ENCODE measurements at regions not wholly inside any gene's neighbourhood (a gene's known extent, or its start where the extent isn't known, plus 50 kb on each side); places are given as distances from the start of the nearest gene placed in this dataset.

GRCh38 chr4:101594588-101594987 lies 195.9 kb upstream of the BANK1 start:
- no peak overlapping the region for H3K4me3 Mint-ChIP-seq
- intact Hi-C loops (cut with micrococcal nuclease) = loop anchor here (10.0 kb wide), 2 partner anchors 180 to 1500 kb away; no protein-coding TSS in a partner anchor
- H3K9me3 Mint-ChIP-seq = no peaks in the 10 kb centered on the region
- H3K27ac Mint-ChIP-seq = no peak overlapping the region
- H3K4me1 Mint-ChIP-seq = peaks cover 2% of the 10 kb centered on the region
- H3K36me3 Mint-ChIP-seq (ENCODE audit: low read depth) = no peaks in the 10 kb centered on the region
- DNase-seq = no peak
- H3K27me3 Mint-ChIP-seq = peaks cover 11% of the 10 kb centered on the region

- Mint-ChIP-seq H3K4me3 (no peak overlapping the region), H3K36me3 (ENCODE audit: low read depth) (no peaks in the 10 kb centered on the region), H3K9me3 (no peaks in the 10 kb centered on the region), H3K27ac (no peak overlapping the region), H3K27me3 (peaks cover 11% of the 10 kb centered on the region), H3K4me1 (peaks cover 2% of the 10 kb centered on the region)
- intact Hi-C loops (cut with micrococcal nuclease) = loop anchor here (10.0 kb wide), 2 partner anchors 179 to 1499 kb away; no protein-coding TSS in a partner anchor
- no peak for DNase-seq
Measured at GRCh38 chr4:101593666-101594065, 196.9 kb upstream of the BANK1 start.

GRCh38 chr4:101584306-101584705 lies 206.2 kb upstream of the BANK1 start:
- peaks cover 2% of the 10 kb centered on the region for H3K27me3 Mint-ChIP-seq
- H3K9me3 Mint-ChIP-seq = peaks cover 9% of the 10 kb centered on the region
- no peak for DNase-seq
- H3K4me3 Mint-ChIP-seq = no peak overlapping the region
- no peaks in the 10 kb centered on the region for H3K4me1 Mint-ChIP-seq
- H3K36me3 Mint-ChIP-seq (ENCODE audit: low read depth) = no peaks in the 10 kb centered on the region
- H3K27ac Mint-ChIP-seq = no peak overlapping the region
- intact Hi-C loops (cut with micrococcal nuclease) = no loop called here

GRCh38 chr4:101563126-101563525 lies 215.8 kb upstream of the PPP3CA start:
- Mint-ChIP-seq H3K4me1 (no peaks in the 10 kb centered on the region), H3K27ac (no peak overlapping the region), H3K4me3 (no peak overlapping the region), H3K27me3 (peaks cover 8% of the 10 kb centered on the region), H3K9me3 (peaks cover 13% of the 10 kb centered on the region), H3K36me3 (ENCODE audit: low read depth) (no peaks in the 10 kb centered on the region)
- intact Hi-C loops (cut with micrococcal nuclease) = no loop called here
- no peak for DNase-seq

GRCh38 chr4:101556842-101557241 lies 209.5 kb upstream of the PPP3CA start:
- no peak for DNase-seq
- no peak overlapping the region for H3K27ac Mint-ChIP-seq
- H3K4me3 Mint-ChIP-seq = no peak overlapping the region
- no peaks in the 10 kb centered on the region for H3K4me1 Mint-ChIP-seq
- intact Hi-C loops (cut with micrococcal nuclease) = no loop called here
- peaks cover 12% of the 10 kb centered on the region for H3K9me3 Mint-ChIP-seq
- H3K36me3 Mint-ChIP-seq (ENCODE audit: low read depth) = no peaks in the 10 kb centered on the region
- no peaks in the 10 kb centered on the region for H3K27me3 Mint-ChIP-seq

GRCh38 chr4:101555341-101555880 lies 208.1 kb upstream of the PPP3CA start:
- Mint-ChIP-seq H3K27ac (no peak overlapping the region), H3K4me3 (no peak overlapping the region), H3K27me3 (no peaks in the 10 kb centered on the region), H3K4me1 (no peaks in the 10 kb centered on the region), H3K9me3 (peaks cover 12% of the 10 kb centered on the region), H3K36me3 (ENCODE audit: low read depth) (no peaks in the 10 kb centered on the region)
- intact Hi-C loops (cut with micrococcal nuclease) = no loop called here
- DNase-seq = no peak

- DNase-seq = no peak
- Mint-ChIP-seq H3K27me3 (peaks cover 35% of the 10 kb centered on the region), H3K36me3 (ENCODE audit: low read depth) (no peaks in the 10 kb centered on the region), H3K9me3 (peaks cover 13% of the 10 kb centered on the region), H3K4me1 (peaks cover 2% of the 10 kb centered on the region), H3K27ac (no peak overlapping the region), H3K4me3 (no peak overlapping the region)
- intact Hi-C loops (cut with micrococcal nuclease) = no loop called here
Measured at GRCh38 chr4:101540336-101540735, 193.0 kb upstream of the PPP3CA start.

GRCh38 chr4:101528526-101528925 lies 181.2 kb upstream of the PPP3CA start:
- Mint-ChIP-seq H3K4me3 (no peak overlapping the region), H3K27ac (no peak overlapping the region), H3K4me1 (peaks cover 15% of the 10 kb centered on the region), H3K9me3 (peaks cover 17% of the 10 kb centered on the region), H3K36me3 (ENCODE audit: low read depth) (no peaks in the 10 kb centered on the region), H3K27me3 (peaks cover 55% of the 10 kb centered on the region)
- DNase-seq = no peak
- intact Hi-C loops (cut with micrococcal nuclease) = loop anchor here (5.0 to 10.0 kb wide), 3 partner anchors 506 to 1674 kb away; no protein-coding TSS in a partner anchor

GRCh38 chr4:101527188-101527587 lies 179.9 kb upstream of the PPP3CA start:
- Mint-ChIP-seq H3K4me1 (peaks cover 15% of the 10 kb centered on the region), H3K9me3 (peaks cover 10% of the 10 kb centered on the region), H3K27ac (peak overlapping the region; percentile 64), H3K36me3 (ENCODE audit: low read depth) (no peaks in the 10 kb centered on the region), H3K4me3 (peak overlapping the region; percentile 45), H3K27me3 (peaks cover 46% of the 10 kb centered on the region)
- DNase-seq = peak; percentile 87
- intact Hi-C loops (cut with micrococcal nuclease) = loop anchor here (1.0 to 10.0 kb wide), 8 partner anchors 109 to 1672 kb away; partner anchors contain the start of gene PPP3CA

GRCh38 chr4:101515566-101515965 lies 168.2 kb upstream of the PPP3CA start:
- H3K36me3 Mint-ChIP-seq (ENCODE audit: low read depth) = no peaks in the 10 kb centered on the region
- H3K4me1 Mint-ChIP-seq = peaks cover 9% of the 10 kb centered on the region
- H3K4me3 Mint-ChIP-seq = no peak overlapping the region
- DNase-seq = no peak
- peaks cover 36% of the 10 kb centered on the region for H3K27me3 Mint-ChIP-seq
- H3K27ac Mint-ChIP-seq = no peak overlapping the region
- H3K9me3 Mint-ChIP-seq = peaks cover 16% of the 10 kb centered on the region
- intact Hi-C loops (cut with micrococcal nuclease) = no loop called here

- peak; percentile 11 for DNase-seq
- Mint-ChIP-seq H3K27ac (no peak overlapping the region), H3K36me3 (ENCODE audit: low read depth) (no peaks in the 10 kb centered on the region), H3K4me3 (no peak overlapping the region), H3K4me1 (peaks cover 9% of the 10 kb centered on the region), H3K27me3 (peaks cover 32% of the 10 kb centered on the region), H3K9me3 (peaks cover 12% of the 10 kb centered on the region)
- intact Hi-C loops (cut with micrococcal nuclease) = no loop called here
Measured at GRCh38 chr4:101515099-101515498, 167.8 kb upstream of the PPP3CA start.

- Mint-ChIP-seq H3K4me1 (peaks cover 9% of the 10 kb centered on the region), H3K27me3 (peaks cover 28% of the 10 kb centered on the region), H3K27ac (no peak overlapping the region)
Measured at GRCh38 chr4:101512416-101512815, 165.1 kb upstream of the PPP3CA start.

GRCh38 chr4:101501421-101501820 lies 154.1 kb upstream of the PPP3CA start:
- intact Hi-C loops (cut with micrococcal nuclease) = no loop called here
- no peaks in the 10 kb centered on the region for H3K4me1 Mint-ChIP-seq
- no peaks in the 10 kb centered on the region for H3K36me3 Mint-ChIP-seq (ENCODE audit: low read depth)
- no peak overlapping the region for H3K4me3 Mint-ChIP-seq
- no peak for DNase-seq
- H3K27ac Mint-ChIP-seq = no peak overlapping the region
- H3K27me3 Mint-ChIP-seq = peaks cover 7% of the 10 kb centered on the region
- H3K9me3 Mint-ChIP-seq = peaks cover 6% of the 10 kb centered on the region

More at GRCh38 chr4:101512416-101512815, 165.1 kb upstream of the PPP3CA start:
- Mint-ChIP-seq H3K4me3 (no peak overlapping the region), H3K9me3 (peaks cover 12% of the 10 kb centered on the region), H3K36me3 (ENCODE audit: low read depth) (no peaks in the 10 kb centered on the region)
- intact Hi-C loops (cut with micrococcal nuclease) = no loop called here
- no peak for DNase-seq

GRCh38 chr4:101500742-101501141 lies 153.4 kb upstream of the PPP3CA start:
- Mint-ChIP-seq H3K36me3 (ENCODE audit: low read depth) (no peaks in the 10 kb centered on the region), H3K4me1 (no peaks in the 10 kb centered on the region), H3K9me3 (peaks cover 6% of the 10 kb centered on the region), H3K4me3 (no peak overlapping the region), H3K27ac (no peak overlapping the region), H3K27me3 (peaks cover 7% of the 10 kb centered on the region)
- peak; percentile 11 for DNase-seq
- intact Hi-C loops (cut with micrococcal nuclease) = no loop called here

- Mint-ChIP-seq H3K4me1 (no peaks in the 10 kb centered on the region), H3K9me3 (peaks cover 6% of the 10 kb centered on the region), H3K36me3 (ENCODE audit: low read depth) (no peaks in the 10 kb centered on the region), H3K27me3 (peaks cover 19% of the 10 kb centered on the region), H3K27ac (no peak overlapping the region), H3K4me3 (no peak overlapping the region)
- DNase-seq = no peak
- intact Hi-C loops (cut with micrococcal nuclease) = no loop called here
Measured at GRCh38 chr4:101475246-101475645, 127.9 kb upstream of the PPP3CA start.

All from activated CD4-positive, alpha-beta T cell treated with anti-CD3 and anti-CD28 coated beads, Interleukin-2, amount 10 ng/mL, durations not matched to agents 24 days and 14 days (primary cell).